ENCODE measurements at regions not wholly inside any gene's neighbourhood (a gene's known extent, or its start where the extent isn't known, plus 50 kb on each side); places are given as distances from the start of the nearest gene placed in this dataset.

GRCh38 chr13:42373048-42373812, 101.3 kb downstream of the AKAP11 start:
- DNase-seq (ENCODE audit: extremely low read depth in 1 of 4, low spot score in 3 of 4) (no peak), FAIRE-seq (no peak), ATAC-seq (no peak)
- no peak overlapping the region for H2AFZ ChIP-seq (ENCODE audit: low read depth, low read length)
- no peaks in the 10 kb centered on the region for H3K4me1 ChIP-seq (replicated peaks in 1 of 2; ENCODE audit: control insufficient read depth in 2 of 2, insufficient read depth in 2 of 2, low read length in 2 of 2)
- no peak overlapping the region for H3K4me3 ChIP-seq
- ChIA-PET POLR2A (no interaction called here), CTCF (ENCODE audit: low intra/inter-chr PET ratio) (no interaction called here)
- in situ Hi-C loops (cut with MboI): no loop called here
- no TSS peak for BruUV-seq (replicated peaks)
- H3K9me3 ChIP-seq (replicated peaks; ENCODE audit: control insufficient read depth, insufficient read depth, low read depth, low read length): no peaks in the 10 kb centered on the region
- no peaks in the 10 kb centered on the region for H3K36me3 ChIP-seq (ENCODE audit: control insufficient read depth, insufficient read depth, low read length)
- no peaks in the 10 kb centered on the region for H4K20me1 ChIP-seq (replicated peaks; ENCODE audit: control insufficient read depth, insufficient read depth, low read length)
- H3K79me2 ChIP-seq (ENCODE audit: control insufficient read depth, insufficient read depth, low read length): no peaks in the 10 kb centered on the region
- under 1% methylated on average over 6 of the region's 7 CpGs for WGBS (ENCODE audit: insufficient coverage, low coverage, missing lambda C conversion rate)
- no peak overlapping the region for H3K9ac ChIP-seq (ENCODE audit: insufficient read depth in 1 of 2, low read depth in 2 of 2, low read length in 2 of 2)
- H3K27me3 ChIP-seq (ENCODE audit: control insufficient read depth in 2 of 2, insufficient read depth in 2 of 2, low read length in 2 of 2): no peaks in the 10 kb centered on the region; a peak in 2 of 5 replicates
- H3K27ac ChIP-seq (ENCODE audit: extremely low read depth, low read depth, low read length): no peak overlapping the region
- intact Hi-C loops (cut with micrococcal nuclease): no loop called here
- H3K9me1 ChIP-seq (ENCODE audit: control insufficient read depth, insufficient read depth, low read length): no peaks in the 10 kb centered on the region
- H3K4me2 ChIP-seq (ENCODE audit: insufficient read depth, low read length): no peak overlapping the region
- no peak for TF ChIP-seq NFRKB (IDR thresholded peaks at IDR 0.05; ENCODE audit: low read depth)
- no peak for TF ChIP-seq STAT5A (IDR thresholded peaks at IDR 0.05; ENCODE audit: borderline replicate concordance, low read length)
- no peak for TF ChIP-seq ZBTB2 (IDR thresholded peaks at IDR 0.05)
- TF ChIP-seq ILF3 (IDR thresholded peaks at IDR 0.05; ENCODE audit: borderline replicate concordance): no peak
- TF ChIP-seq, protein P1, sequence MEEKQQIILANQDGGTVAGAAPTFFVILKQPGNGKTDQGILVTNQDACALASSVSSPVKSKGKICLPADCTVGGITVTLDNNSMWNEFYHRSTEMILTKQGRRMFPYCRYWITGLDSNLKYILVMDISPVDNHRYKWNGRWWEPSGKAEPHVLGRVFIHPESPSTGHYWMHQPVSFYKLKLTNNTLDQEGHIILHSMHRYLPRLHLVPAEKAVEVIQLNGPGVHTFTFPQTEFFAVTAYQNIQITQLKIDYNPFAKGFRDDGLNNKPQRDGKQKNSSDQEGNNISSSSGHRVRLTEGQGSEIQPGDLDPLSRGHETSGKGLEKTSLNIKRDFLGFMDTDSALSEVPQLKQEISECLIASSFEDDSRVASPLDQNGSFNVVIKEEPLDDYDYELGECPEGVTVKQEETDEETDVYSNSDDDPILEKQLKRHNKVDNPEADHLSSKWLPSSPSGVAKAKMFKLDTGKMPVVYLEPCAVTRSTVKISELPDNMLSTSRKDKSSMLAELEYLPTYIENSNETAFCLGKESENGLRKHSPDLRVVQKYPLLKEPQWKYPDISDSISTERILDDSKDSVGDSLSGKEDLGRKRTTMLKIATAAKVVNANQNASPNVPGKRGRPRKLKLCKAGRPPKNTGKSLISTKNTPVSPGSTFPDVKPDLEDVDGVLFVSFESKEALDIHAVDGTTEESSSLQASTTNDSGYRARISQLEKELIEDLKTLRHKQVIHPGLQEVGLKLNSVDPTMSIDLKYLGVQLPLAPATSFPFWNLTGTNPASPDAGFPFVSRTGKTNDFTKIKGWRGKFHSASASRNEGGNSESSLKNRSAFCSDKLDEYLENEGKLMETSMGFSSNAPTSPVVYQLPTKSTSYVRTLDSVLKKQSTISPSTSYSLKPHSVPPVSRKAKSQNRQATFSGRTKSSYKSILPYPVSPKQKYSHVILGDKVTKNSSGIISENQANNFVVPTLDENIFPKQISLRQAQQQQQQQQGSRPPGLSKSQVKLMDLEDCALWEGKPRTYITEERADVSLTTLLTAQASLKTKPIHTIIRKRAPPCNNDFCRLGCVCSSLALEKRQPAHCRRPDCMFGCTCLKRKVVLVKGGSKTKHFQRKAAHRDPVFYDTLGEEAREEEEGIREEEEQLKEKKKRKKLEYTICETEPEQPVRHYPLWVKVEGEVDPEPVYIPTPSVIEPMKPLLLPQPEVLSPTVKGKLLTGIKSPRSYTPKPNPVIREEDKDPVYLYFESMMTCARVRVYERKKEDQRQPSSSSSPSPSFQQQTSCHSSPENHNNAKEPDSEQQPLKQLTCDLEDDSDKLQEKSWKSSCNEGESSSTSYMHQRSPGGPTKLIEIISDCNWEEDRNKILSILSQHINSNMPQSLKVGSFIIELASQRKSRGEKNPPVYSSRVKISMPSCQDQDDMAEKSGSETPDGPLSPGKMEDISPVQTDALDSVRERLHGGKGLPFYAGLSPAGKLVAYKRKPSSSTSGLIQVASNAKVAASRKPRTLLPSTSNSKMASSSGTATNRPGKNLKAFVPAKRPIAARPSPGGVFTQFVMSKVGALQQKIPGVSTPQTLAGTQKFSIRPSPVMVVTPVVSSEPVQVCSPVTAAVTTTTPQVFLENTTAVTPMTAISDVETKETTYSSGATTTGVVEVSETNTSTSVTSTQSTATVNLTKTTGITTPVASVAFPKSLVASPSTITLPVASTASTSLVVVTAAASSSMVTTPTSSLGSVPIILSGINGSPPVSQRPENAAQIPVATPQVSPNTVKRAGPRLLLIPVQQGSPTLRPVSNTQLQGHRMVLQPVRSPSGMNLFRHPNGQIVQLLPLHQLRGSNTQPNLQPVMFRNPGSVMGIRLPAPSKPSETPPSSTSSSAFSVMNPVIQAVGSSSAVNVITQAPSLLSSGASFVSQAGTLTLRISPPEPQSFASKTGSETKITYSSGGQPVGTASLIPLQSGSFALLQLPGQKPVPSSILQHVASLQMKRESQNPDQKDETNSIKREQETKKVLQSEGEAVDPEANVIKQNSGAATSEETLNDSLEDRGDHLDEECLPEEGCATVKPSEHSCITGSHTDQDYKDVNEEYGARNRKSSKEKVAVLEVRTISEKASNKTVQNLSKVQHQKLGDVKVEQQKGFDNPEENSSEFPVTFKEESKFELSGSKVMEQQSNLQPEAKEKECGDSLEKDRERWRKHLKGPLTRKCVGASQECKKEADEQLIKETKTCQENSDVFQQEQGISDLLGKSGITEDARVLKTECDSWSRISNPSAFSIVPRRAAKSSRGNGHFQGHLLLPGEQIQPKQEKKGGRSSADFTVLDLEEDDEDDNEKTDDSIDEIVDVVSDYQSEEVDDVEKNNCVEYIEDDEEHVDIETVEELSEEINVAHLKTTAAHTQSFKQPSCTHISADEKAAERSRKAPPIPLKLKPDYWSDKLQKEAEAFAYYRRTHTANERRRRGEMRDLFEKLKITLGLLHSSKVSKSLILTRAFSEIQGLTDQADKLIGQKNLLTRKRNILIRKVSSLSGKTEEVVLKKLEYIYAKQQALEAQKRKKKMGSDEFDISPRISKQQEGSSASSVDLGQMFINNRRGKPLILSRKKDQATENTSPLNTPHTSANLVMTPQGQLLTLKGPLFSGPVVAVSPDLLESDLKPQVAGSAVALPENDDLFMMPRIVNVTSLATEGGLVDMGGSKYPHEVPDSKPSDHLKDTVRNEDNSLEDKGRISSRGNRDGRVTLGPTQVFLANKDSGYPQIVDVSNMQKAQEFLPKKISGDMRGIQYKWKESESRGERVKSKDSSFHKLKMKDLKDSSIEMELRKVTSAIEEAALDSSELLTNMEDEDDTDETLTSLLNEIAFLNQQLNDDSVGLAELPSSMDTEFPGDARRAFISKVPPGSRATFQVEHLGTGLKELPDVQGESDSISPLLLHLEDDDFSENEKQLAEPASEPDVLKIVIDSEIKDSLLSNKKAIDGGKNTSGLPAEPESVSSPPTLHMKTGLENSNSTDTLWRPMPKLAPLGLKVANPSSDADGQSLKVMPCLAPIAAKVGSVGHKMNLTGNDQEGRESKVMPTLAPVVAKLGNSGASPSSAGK (IDR thresholded peaks at IDR 0.05): no peak
- no peak for TF ChIP-seq CHCHD3 (CRISPR knock-in tag; IDR thresholded peaks at IDR 0.05)
- no peak for TF ChIP-seq ZNF41 (CRISPR knock-in tag; conservative IDR thresholded peaks at IDR 0.05)
- no peak for TF ChIP-seq TRIM24 (IDR thresholded peaks at IDR 0.05)
- no peak for TF ChIP-seq PTBP1 (IDR thresholded peaks at IDR 0.05; ENCODE audit: low read depth, low read length)
- TF ChIP-seq RFX1 (IDR thresholded peaks at IDR 0.05): no peak
- no peak for TF ChIP-seq SNAPC5 (CRISPR knock-in tag; IDR thresholded peaks at IDR 0.05)

Data from K562 (cell line).